ENCODE measurements at regions not wholly inside any gene's neighbourhood (a gene's known extent, or its start where the extent isn't known, plus 50 kb on each side); places are given as distances from the start of the nearest gene placed in this dataset.

- Mint-ChIP-seq H3K27me3 (no peaks in the 10 kb centered on the region), H3K4me3 (no peak overlapping the region), H3K27ac (no peak overlapping the region), H3K9me3 (ENCODE audit: insufficient read depth) (no peaks in the 10 kb centered on the region), H3K4me1 (no peaks in the 10 kb centered on the region)
- DNase-seq (no peak), ATAC-seq (ENCODE audit: low read depth) (no peak)
- intact Hi-C loops (cut with micrococcal nuclease): no loop called here
- WGBS (ENCODE audit: insufficient coverage): 86% methylated on average over 1 of the region's 4 CpGs
- Histone ChIP-seq H3K4me2 (replicated peaks; ENCODE audit: low read depth, low read length, poor library complexity, severe bottlenecking) (no peak overlapping the region), H3K27me3 (replicated peaks in 1 of 4; ENCODE audit: control extremely low read depth in 1 of 4, control insufficient read depth in 3 of 4, insufficient read depth in 4 of 4, low read length in 3 of 4) (no peaks in the 10 kb centered on the region), H3K4me1 (ENCODE audit: control insufficient read depth in 2 of 2, insufficient read depth in 2 of 2, low read length in 2 of 2) (no peaks in the 10 kb centered on the region), H3K79me2 (ENCODE audit: control insufficient read depth, insufficient read depth, low read length) (no peaks in the 10 kb centered on the region), H4K20me1 (ENCODE audit: control insufficient read depth, insufficient read depth, low read length, poor library complexity, severe bottlenecking) (no peaks in the 10 kb centered on the region), H3K9ac (ENCODE audit: low read length) (no peak overlapping the region), H3K4me3 (ENCODE audit: control extremely low read depth in 1 of 5, extremely low read depth in 1 of 5, insufficient read depth in 1 of 5, low read depth in 2 of 5, low read length in 4 of 5) (no peak overlapping the region), H3K9me3 (ENCODE audit: control extremely low read depth in 1 of 3, control insufficient read depth in 2 of 3, insufficient read depth in 1 of 3, low read length in 2 of 3) (no peaks in the 10 kb centered on the region), H3K36me3 (replicated peaks in 1 of 2; ENCODE audit: control extremely low read depth in 1 of 2, control insufficient read depth in 1 of 2, extremely low read depth in 1 of 2, insufficient read depth in 2 of 2, low read length in 1 of 2) (no peaks in the 10 kb centered on the region), H3K27ac (ENCODE audit: low read length in 2 of 2) (no peak overlapping the region), H2AFZ (ENCODE audit: insufficient read depth, low read depth, low read length, poor library complexity, severe bottlenecking) (no peak overlapping the region)
- no peak for TF ChIP-seq EZH2 (IDR thresholded peaks at IDR 0.05; ENCODE audit: borderline replicate concordance, insufficient read depth, low read depth, low read length, poor library complexity, severe bottlenecking)
- TF ChIP-seq, protein P1, sequence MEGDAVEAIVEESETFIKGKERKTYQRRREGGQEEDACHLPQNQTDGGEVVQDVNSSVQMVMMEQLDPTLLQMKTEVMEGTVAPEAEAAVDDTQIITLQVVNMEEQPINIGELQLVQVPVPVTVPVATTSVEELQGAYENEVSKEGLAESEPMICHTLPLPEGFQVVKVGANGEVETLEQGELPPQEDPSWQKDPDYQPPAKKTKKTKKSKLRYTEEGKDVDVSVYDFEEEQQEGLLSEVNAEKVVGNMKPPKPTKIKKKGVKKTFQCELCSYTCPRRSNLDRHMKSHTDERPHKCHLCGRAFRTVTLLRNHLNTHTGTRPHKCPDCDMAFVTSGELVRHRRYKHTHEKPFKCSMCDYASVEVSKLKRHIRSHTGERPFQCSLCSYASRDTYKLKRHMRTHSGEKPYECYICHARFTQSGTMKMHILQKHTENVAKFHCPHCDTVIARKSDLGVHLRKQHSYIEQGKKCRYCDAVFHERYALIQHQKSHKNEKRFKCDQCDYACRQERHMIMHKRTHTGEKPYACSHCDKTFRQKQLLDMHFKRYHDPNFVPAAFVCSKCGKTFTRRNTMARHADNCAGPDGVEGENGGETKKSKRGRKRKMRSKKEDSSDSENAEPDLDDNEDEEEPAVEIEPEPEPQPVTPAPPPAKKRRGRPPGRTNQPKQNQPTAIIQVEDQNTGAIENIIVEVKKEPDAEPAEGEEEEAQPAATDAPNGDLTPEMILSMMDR (IDR thresholded peaks at IDR 0.05): no peak
- ChIA-PET POLR2A (no interaction called here), CTCF (no interaction called here)
Observed at GRCh38 chr5:58085800-58086199, 374.1 kb downstream of the PLK2 start.

DNA sequence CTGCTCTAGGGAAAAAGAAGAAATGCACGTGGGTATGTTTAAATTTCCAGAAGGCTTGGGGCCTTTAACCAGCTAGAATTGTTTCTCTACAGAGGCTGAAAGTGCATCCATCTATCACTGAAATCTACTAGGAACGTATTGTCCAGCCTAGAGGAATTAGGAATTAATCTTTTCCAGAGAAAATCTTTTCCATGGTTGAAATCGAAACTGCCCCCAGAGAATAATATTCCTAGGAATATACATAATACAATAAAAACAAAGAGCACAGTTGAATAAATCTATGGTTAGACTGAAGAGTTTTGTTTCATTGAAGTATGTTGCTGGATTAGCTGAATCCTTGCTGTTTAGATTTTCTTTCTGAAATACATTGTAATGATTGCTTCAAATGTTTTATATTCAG lies 378.5 kb downstream of the PLK2 start:
- Mint-ChIP-seq H3K9me3 (ENCODE audit: insufficient read depth) (no peaks in the 10 kb centered on the region), H3K4me3 (no peak overlapping the region)
- POLR2A ChIA-PET: no interaction called here

More for the DNA sequence above, 378.5 kb downstream of the PLK2 start:
- Histone ChIP-seq H3K27ac (ENCODE audit: low read length in 2 of 2) (no peak overlapping the region), H3K9me3 (ENCODE audit: control extremely low read depth in 1 of 3, control insufficient read depth in 2 of 3, insufficient read depth in 1 of 3, low read length in 2 of 3) (no peaks in the 10 kb centered on the region), H3K4me3 (ENCODE audit: control extremely low read depth in 1 of 5, extremely low read depth in 1 of 5, insufficient read depth in 1 of 5, low read depth in 2 of 5, low read length in 4 of 5) (no peak overlapping the region), H2AFZ (ENCODE audit: insufficient read depth, low read depth, low read length, poor library complexity, severe bottlenecking) (no peak overlapping the region), H3K36me3 (replicated peaks in 1 of 2; ENCODE audit: control extremely low read depth in 1 of 2, control insufficient read depth in 1 of 2, extremely low read depth in 1 of 2, insufficient read depth in 2 of 2, low read length in 1 of 2) (no peaks in the 10 kb centered on the region), H3K79me2 (ENCODE audit: control insufficient read depth, insufficient read depth, low read length) (no peaks in the 10 kb centered on the region), H3K4me1 (ENCODE audit: control insufficient read depth in 2 of 2, insufficient read depth in 2 of 2, low read length in 2 of 2) (no peaks in the 10 kb centered on the region), H3K27me3 (replicated peaks in 1 of 4; ENCODE audit: control extremely low read depth in 1 of 4, control insufficient read depth in 3 of 4, insufficient read depth in 4 of 4, low read length in 3 of 4) (no peaks in the 10 kb centered on the region), H4K20me1 (ENCODE audit: control insufficient read depth, insufficient read depth, low read length, poor library complexity, severe bottlenecking) (no peaks in the 10 kb centered on the region), H3K9ac (ENCODE audit: low read length) (no peak overlapping the region), H3K4me2 (replicated peaks; ENCODE audit: low read depth, low read length, poor library complexity, severe bottlenecking) (no peak overlapping the region)
- DNase-seq: no peak
- TF ChIP-seq EZH2 (IDR thresholded peaks at IDR 0.05; ENCODE audit: borderline replicate concordance, insufficient read depth, low read depth, low read length, poor library complexity, severe bottlenecking): no peak
- TF ChIP-seq, protein P1 (IDR thresholded peaks at IDR 0.05): no peak
- Mint-ChIP-seq H3K4me1 (no peaks in the 10 kb centered on the region), H3K27me3 (no peaks in the 10 kb centered on the region), H3K27ac (no peak overlapping the region)
- no peak for ATAC-seq (ENCODE audit: low read depth)
- CTCF ChIA-PET: no interaction called here
- WGBS (ENCODE audit: insufficient coverage): no CpG with 5 or more reads among the region's 3 CpGs
- intact Hi-C loops (cut with micrococcal nuclease): no loop called here
